ENCODE measurements at regions not wholly inside any gene's neighbourhood (a gene's known extent, or its start where the extent isn't known, plus 50 kb on each side); places are given as distances from the start of the nearest gene placed in this dataset.

GRCh38 chr2:15805206-15805605 lies 135.1 kb upstream of the MYCN start:
- TF ChIP-seq POLR2AphosphoS5 (IDR thresholded peaks at IDR 0.05) (no peak), CTCF (IDR thresholded peaks at IDR 0.05) (no peak)
